ENCODE measurements at regions not wholly inside any gene's neighbourhood (a gene's known extent, or its start where the extent isn't known, plus 50 kb on each side); places are given as distances from the start of the nearest gene placed in this dataset.

DNA sequence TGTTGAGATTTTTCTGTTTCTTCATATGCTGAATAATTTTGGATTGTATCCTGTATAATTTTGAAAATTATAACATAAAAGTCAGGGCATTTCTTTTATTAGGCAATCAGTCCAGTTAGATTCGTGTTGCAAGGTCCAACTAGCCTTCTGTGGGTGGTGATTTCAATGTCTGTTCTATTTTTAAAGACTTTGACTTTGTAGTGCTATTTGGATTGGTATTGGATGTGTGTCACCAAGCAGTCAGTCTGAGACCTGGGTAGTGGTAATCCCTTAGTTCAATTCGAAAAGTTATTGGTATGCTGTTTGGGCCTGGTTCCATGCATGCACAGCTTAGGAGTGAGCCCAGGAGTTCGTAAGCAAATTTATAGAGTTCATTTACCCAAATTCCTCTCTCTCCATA lies 82.2 kb downstream of the EPDR1 start:
- DNase-seq, result no peak

DNA sequence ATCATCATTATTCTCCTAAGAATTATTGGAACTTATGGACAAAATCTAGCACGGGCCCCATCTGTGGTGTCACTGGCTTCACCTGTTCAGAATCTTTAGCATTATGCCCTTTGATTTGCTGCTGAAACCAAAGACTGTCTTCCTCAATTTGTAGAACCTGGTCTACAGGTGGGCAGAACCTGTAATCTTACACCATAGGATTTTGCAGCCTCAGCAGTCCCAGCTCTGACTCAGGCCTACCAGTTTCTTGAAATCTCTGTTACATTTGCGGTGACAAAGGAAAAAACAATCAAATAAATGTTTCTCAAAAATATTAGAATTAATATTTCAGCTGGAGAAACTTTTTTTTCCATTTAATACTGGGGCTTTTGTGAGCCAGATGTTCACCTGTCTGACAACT lies 86.1 kb downstream of the EPDR1 start:
- no peak for DNase-seq

DNA sequence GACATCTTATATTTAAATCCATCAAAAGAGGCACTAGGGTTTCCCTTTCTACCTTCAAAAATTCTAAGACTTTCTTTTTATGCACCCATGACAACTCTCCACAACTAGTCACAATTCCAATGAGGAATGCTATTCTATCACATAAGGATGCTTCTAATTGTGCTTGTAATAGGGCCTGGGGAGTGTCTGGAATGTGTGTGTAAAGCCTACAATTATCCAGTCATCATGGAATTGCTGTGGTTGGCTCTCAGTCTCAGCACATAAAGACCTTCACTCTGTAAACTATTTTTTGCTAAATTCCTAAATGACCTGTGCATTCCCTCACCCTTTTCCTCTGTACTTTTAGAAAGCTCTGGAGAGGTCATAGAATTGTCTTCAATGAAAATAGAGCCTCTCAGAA lies 86.7 kb downstream of the EPDR1 start:
- DNase-seq, result no peak

DNA sequence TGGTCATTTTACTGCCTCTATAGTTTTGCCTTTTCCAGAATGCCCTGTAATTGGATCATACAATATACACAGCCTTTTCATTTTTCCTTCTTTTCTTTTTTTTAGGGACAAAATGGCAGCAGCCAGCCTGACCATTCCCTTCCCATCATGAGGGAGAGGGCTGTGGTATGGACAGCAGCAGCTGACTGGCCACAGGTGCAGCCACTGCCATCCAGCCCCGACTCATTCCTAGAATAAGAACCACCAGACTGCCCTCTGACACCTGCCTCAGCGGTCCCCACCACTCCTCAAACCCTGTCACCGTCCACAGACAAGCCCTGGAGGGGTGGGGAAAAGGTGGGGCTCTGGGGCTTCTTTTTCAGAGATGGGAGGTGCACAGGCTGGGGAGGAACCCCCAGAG lies 92.8 kb downstream of the EPDR1 start:
- no peak for DNase-seq

DNA sequence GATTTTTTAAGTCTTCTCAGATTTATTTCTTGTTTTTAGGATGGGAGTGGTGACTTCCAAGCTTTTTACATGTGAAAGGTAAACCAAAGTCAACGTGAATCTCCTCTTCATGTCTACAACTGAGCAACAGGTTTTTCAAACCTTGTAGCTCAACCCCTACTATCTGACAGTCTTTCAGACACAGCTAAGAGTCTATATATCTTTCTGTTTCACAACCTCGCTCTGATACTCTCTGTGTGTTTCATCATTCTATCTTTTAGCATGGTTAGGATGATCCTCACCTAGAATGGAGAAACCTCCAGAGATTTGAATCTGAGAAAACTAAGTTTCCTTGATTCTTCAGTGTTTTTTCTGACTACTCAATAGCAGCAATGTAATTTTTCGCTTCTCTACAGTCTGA lies 96.1 kb downstream of the EPDR1 start:
- DNase-seq, result no peak

DNA sequence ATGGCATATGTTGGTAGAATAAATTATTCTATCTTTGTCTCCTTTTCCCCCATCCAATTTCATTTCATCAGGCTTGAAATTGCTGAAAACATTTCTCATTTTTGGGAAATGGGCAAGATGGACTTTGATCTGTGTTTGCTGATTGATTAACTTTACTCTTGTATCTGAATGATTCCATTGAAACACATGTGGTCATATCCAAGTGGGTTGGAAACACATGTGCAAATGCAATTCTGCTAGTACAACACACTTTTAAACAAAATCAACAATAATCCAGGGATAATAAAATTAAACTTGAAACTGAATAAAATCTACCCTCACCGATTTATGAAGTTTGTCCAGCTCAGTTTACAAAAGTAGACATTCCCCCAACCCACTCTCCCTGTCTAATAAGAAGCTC lies 96.9 kb downstream of the EPDR1 start:
- no peak for DNase-seq

DNA sequence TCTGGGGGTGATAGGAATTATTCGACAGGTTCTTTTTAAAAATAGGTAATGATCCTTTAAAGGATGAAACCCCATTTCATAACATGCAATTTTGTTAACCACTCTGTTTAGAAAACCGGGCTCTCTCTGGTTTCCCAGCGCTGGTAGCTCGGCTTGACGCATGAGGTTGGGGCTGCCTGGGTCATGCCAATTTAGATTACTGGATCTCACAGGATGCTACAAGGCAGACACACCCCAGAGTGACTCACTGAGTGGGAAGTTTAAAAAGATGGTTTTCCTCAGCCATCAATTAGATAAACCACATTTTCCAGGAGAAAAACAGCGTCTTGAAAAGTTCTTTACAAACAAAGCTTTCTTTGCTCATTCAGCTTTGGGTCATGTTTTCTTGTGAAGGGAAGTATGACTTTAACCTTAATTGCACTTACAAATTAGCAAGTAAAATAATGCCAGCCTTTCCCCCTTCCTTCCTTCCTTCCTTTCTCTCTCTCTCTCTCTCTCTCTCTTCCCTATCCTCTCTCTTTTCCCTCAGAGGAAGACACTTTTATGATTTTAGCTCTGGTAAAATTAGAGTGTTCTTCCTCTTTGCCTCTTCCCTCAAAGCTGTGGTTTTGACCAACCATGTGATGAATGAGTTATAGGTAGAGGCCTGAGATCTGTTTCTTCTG lies 99.8 kb downstream of the EPDR1 start:
- DNase-seq, result no peak

DNA sequence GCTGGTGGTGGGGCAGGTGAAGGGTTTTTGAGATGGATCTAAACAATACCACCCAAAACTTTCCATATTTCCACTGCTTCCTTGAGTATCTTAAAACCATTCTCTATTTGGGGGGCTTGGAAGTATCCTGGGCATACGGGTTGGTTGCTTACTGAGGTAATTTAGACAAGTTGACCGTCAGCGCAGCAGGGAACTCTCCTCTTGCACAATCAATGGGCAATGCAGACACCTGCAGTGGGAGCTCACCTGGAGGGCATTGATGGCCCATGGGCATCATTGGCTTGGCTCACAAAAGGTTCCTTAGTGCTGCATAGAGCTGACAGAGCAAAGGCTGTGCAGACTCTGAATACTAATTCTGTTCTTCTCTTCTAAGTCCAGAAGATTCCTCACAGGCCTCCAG lies 101.5 kb downstream of the EPDR1 start:
- no peak for DNase-seq

DNA sequence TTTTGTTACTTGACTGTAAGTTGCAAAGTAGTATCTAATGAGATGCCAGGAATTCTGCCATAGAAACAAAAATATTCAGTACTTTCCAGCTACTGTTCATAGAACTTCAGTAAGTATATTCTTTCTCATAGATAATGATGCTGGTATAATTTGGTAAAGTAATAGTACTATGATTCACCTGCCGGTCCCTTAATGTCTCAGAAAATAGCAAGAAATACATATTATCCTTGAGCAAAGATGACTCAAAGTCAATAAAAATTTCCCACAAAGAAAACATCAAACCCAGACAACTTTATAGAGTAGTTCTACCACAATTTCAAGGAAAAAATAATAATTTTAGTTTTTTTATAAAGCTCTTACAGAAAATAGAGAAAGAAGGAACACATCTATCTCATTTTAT lies 105.4 kb downstream of the EPDR1 start:
- DNase-seq, result no peak

DNA sequence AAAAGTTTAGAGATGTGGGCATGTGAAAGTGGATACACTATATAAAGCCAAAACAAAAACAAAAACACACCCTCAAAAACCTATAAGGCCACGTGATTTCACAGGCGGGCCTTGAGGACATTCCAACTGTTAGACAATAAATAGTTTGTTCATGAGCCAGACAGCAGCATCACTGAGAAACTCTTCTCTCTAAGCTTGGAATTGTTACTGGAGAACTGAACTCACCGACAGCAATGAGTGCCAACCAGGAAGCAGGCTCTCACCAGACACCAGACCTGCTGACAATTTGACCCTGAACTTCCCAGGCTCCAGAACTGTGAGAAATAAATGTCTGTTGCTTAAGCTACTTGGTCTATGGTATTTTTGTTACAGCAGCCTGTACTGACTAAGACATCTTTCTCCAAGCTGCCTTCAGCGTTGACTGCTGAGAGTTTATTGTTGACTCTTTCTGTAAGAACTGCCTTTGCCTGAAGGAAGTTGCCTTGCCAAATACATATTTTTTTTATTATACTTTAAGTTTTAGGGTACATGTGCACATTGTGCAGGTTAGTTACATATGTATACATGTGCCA lies 107.5 kb downstream of the EPDR1 start:
- DNase-seq, result no peak

DNA sequence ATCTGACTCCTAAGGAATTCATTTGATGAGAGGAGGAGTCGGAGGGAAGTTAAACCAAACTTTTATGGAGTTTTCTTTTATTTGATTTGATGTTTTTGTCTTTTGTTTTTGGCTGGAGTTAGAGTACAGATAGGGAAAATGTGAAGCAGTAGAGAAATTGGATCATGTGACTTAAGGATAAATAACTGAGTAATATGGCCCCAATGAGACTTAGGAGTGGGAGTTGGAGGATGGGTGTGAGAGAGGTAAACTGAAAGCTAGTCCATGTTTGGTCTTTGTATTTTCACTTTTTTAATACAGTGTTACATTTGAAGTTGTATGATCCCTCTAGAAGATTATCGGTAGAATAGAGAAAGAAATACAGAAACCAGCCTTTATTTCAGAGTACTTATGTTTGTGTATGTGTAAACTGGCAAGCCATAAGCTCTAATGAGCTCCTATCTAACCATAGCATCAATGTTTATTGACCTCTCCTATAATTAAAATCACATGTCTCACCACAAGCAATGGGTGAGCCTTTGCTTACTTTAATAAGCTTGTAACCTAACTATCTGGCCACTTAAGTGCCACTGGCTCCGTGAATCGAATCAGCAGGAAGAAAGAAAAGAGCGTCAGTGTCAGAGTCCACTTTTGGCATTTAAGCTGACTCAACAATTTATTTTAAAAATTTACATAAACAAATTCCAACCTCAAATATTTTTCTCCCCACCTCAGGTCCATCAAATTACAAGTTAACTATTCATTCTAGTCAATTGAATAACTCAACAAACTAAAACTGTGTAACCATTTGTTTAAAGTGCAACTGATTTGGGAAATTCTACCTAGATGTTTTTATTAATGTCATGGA lies 113.8 kb downstream of the EPDR1 start:
- DNase-seq, result no peak

DNA sequence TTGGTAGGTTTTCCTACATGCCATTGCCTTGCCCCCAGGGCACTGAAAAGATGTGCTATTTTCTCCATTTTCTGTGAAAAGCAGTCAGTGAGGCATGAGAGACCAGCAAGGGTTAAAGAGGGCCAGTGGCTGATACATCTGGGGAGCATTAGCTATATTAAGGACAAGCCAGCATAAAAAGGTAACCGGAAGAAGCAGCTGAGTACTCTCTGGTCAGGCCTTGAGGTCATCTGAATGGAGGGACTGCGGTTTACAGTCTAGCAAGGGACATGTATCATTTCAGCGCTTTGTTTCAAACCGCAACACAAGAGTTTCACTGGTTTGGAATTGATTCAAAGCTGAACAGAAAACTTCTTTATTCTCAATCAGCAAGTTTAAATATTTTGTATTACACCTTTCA lies 120.4 kb downstream of the EPDR1 start:
- no peak for DNase-seq

DNA sequence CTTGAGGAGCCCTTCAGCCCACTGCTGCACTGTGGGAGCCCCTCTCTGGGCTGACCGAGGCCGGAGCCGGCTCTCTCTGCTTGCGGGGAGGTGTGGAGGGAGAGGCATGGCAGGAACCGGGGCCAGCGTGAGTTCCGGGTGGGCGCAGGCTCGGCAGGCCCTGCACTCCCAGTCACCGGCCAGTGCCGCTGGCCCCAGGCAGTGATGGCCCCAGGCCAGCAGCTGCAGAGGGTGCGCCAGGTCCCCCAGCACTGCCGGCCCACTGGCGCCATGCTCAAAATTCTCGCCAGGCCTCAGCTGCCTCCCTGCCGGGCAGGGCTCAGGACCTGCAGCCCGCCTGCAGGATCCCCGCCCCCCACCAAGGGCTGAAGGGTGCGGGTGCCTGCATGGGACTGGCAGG lies 128.4 kb upstream of the STARD3NL start:
- no peak for DNase-seq

DNA sequence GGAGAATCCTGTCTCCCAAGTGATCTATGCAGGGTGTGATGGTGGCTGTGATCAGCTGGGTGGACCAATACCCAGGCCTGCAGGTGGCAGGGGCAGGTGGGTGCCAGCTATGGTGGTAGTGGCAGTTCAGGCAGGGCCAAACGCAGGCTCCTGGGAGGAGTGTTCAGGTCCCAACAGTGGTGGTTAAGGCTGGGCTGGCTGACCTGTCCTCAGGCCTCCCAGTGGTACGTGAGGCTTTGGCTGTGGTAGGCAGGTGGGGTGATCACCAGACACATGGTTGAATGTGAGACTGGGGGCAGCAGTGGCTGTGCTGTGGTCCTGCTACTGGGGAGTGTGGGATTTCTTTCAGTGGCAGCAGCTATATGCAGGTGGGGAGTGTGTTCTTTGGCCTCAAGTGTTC lies 126.7 kb upstream of the STARD3NL start:
- DNase-seq, result no peak

DNA sequence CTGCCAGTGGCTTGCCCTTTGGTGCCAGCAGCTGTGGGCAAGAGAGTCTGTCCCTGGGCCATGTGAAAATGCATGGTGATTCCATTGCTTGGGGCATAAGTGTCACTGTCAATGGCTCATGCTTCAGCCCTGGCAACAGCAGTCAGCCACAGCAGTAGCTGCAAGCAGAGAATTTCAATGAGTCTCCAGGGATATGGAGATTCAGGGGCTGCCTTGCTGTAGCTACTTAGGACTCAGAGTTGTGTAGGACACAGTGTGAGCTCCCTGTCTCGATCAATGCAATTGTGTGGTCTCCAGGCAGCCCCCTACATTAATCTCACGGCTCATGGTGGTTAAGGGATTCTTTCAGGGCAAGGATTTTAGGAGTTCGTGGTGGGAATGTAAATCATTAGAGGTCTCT lies 126.3 kb upstream of the STARD3NL start:
- no peak for DNase-seq

DNA sequence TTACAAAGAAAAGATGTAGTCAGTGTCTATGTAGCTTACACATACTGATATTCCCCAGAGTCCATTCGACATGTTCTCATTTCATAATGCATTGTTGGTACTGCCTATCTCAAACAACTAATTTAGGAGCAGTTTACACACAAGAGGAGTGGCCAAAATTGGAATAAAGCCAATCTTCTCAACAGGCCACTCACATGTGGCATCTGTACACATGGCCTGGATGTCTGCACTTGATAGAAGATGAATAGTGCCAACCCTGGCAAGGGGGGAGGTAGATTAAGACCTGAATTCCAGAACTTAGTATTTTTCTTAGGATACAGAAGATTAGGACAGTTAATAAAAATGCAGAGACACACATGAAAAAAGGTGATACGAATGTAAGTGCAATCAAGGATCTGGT lies 125.3 kb upstream of the STARD3NL start:
- no peak for DNase-seq

DNA sequence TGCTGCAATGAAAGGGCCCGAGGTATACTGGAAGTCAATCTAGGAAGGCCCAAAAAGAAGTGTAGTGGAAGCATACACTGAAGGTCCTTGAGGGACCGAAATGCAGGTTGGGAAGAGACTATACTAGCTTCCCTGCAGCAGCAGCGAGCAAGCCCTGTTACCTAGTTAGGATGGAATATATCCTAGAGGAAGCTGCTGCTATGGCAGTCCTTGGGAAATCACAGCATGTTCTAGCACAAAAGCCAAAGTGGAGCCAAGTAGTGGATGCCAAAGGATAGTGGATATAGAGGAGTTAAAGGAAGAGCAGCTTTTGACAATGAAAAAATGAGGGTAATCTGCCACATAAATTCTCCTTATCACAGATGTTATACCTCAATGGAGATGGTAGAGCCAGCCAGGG lies 123.8 kb upstream of the STARD3NL start:
- no peak for DNase-seq

DNA sequence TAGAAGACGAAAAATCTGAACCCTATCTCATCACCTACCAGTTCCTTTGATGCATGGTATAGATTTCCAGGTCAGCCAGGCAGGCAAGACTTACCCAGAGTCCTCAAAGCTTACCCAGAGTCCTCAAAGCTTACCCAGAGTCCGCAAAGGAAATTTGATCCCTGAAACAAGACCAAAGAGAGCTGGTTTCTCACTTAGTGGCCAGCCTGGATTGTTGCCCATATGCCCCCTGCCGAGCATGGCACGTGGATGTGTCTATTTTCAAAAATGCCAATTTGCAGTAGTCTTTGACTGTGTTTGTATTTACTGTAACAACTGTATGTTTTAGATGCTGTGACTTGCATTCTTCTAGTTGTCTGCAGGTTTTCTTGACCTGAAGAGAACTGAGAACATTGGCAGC lies 120.2 kb upstream of the STARD3NL start:
- no peak for DNase-seq

DNA sequence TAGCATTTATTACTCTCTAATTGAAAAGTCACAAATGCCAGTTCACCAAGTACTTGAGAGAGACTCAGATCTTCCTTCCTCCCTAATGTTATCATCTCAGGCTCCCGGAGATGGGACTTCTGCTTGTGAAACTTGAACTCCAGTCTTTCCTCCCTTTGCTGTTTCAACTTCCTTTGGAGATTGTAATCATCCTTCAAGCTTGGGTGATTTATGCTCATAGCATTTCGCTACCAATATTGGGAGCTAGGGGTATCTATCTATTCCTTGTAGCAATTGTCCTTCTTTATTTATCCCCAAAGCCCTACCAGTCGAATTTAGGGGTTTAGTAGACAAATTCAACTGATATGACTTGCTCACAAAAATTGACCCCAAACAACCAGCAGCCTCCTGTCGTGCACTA lies 117.9 kb upstream of the STARD3NL start:
- DNase-seq, result no peak

DNA sequence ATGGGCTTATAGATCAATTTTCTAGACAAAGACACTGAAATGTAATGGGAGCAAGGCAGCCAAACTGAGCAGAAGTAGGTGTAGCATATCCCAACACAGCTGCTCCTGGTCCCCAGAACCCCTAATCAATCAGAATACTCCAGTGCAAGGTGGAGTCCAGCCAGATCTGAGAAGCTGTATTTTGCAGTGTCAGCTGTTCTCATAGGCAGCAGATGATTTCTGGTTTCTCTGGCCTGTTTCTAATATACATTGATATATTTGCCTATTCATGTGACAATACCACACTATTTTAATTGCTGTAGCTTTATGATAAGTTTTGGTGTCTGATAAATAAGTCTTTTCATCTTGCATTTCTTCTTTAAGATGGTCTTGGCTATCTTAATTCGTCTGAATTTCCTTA lies 117.4 kb upstream of the STARD3NL start:
- DNase-seq, result no peak

DNA sequence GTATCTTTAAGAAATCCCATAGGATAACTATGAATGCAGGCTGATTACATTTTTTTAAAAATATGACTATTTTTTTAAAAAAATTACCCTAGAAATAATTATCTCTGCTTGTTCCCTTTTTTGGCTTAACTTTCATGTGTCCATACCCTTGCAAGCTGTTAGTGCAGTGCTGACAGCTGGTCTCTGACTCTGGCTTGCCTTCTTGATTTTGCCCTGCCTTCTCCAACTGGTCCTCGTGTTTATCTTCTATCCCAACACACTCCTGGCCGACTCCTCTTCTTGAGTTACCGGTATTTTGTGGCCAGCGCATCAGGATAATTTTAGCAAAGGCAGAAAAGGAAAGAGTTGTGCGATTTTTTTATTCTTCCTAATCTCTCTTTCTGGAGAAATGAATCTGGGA lies 111.7 kb upstream of the STARD3NL start:
- DNase-seq, result no peak

DNA sequence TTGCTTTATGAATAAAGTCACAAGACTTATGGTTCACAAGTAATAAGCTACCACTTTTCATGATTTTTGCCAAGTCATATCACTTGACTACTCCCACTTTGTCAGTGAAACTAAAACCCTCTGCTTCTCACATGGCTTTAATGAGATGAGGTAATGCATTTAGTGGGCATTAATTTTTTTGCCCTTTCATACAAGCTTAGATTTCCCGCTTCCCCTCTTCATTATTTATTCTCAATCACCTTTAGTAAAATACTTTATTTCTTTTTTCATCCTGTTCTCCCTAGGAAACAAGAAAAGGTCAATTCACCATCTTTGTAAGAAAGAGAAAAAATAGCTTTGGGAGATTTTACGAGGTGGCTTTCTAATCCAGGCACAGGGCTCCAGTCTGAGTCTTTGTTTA lies 109.6 kb upstream of the STARD3NL start:
- DNase-seq, result no peak

DNA sequence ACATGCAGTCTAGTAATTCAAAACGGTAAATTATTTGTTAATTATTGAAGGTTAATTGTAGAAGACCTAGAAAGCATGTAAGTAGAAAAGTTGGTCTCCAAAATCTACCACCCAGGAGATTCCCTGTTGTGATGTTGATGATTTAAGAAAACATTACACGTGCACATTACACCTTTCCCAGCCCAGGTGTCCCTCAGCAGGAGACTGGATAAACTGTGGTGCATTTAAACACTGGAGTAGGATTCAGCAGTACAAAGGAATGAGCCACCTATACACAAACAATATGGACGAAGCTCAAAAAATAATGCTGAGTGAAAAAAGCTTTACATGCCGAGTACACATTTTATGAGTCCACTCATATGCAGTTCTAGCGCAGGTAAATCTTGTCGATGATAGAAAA lies 109.0 kb upstream of the STARD3NL start:
- DNase-seq, result no peak

DNA sequence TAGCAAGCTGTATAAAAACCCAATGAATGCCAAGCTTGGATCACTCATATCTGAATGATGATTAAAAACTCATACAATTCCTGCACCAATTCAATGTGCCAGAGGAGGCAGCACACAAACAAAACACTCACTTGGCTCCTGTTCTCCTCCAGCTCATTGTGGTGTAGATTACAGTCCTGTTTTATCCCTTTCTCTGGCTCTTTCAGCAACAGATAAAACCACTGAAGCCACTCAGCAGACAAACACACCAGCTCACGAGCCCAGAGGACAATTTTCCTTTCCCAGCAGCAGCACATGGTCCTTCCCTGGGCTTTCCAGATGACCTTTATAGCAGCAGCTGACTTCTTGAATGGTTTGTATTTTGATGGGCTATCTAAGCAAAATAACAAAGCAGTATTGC lies 107.3 kb upstream of the STARD3NL start:
- DNase-seq, result peak; percentile 6

Measured in muscle of arm (tissue), 1 donor.